H9 (cell line): ENCODE measurements at regions not wholly inside any gene's neighbourhood (a gene's known extent, or its start where the extent isn't known, plus 50 kb on each side); places are given as distances from the start of the nearest gene placed in this dataset.

Experiments used
- DNase-seq: peaks from one replicate; pipeline ENCODE4 v3.0.0-alpha.2; 2017
- H2AFZ ChIP-seq: one replicate; pipeline ENCODE4 v1.6.1; 2013; ENCODE audit warnings: mild to moderate bottlenecking, low read length, control low read depth, moderate library complexity
- H2AK5ac ChIP-seq: 2 replicates; pipeline ENCODE4 v1.6.1; 2013; ENCODE audit warnings: low read length, control low read depth, mixed read lengths; ENCODE audit not compliant: insufficient read length
- H2BK120ac ChIP-seq: one replicate; pipeline ENCODE4 v1.6.1; 2013; ENCODE audit warnings: low read depth, mild to moderate bottlenecking, low read length, control low read depth, inconsistent platforms; ENCODE audit not compliant: poor library complexity, severe bottlenecking
- H2BK12ac ChIP-seq: 2 replicates; pipeline ENCODE4 v1.6.1; 2013; ENCODE audit warnings: low read length, control low read depth, mixed read lengths, low read depth; ENCODE audit not compliant: insufficient read length
- H2BK15ac ChIP-seq: 2 replicates; pipeline ENCODE4 v1.6.1; 2013; ENCODE audit warnings: low read depth, low read length, control low read depth
- H2BK20ac ChIP-seq: one replicate; pipeline ENCODE4 v1.6.1; 2013; ENCODE audit warnings: low read depth, mild to moderate bottlenecking, low read length, control low read depth, inconsistent platforms; ENCODE audit not compliant: poor library complexity, severe bottlenecking
- H2BK5ac ChIP-seq: 2 replicates; pipeline ENCODE4 v1.6.1; 2013; ENCODE audit warnings: low read length, control low read depth, mixed read lengths; ENCODE audit not compliant: insufficient read length
- H3K14ac ChIP-seq: 2 replicates; pipeline ENCODE4 v1.6.1; 2013; ENCODE audit warnings: low read length, control low read depth; ENCODE audit not compliant: insufficient read depth
- H3K18ac ChIP-seq: 2 replicates; pipeline ENCODE4 v1.6.1; 2013; ENCODE audit warnings: low read depth, mild to moderate bottlenecking, mixed read lengths, low read length, control low read depth; ENCODE audit not compliant: insufficient read length
- H3K23ac ChIP-seq: 2 replicates; pipeline ENCODE4 v1.6.1; 2013; ENCODE audit warnings: low read length, control low read depth, mixed read lengths, low read depth; ENCODE audit not compliant: insufficient read length
- H3K23me2 ChIP-seq: 2 replicates; pipeline ENCODE4 v1.6.1; 2013; ENCODE audit warnings: low read depth, mild to moderate bottlenecking, mixed read lengths, low read length, control low read depth; ENCODE audit not compliant: insufficient read length, poor library complexity, severe bottlenecking
- H3K27ac ChIP-seq: 2 replicates; pipeline ENCODE4 v1.5.1; 2013; ENCODE audit warnings: low read length, control low read depth, mixed read lengths, low read depth; ENCODE audit not compliant: insufficient read length
- H3K27me3 ChIP-seq: 2 replicates; pipeline ENCODE4 v1.6.1; 2013; ENCODE audit warnings: low read length, control low read depth, inconsistent platforms; ENCODE audit not compliant: insufficient read depth
- H3K4ac ChIP-seq: 2 replicates; pipeline ENCODE4 v1.6.1; 2013; ENCODE audit warnings: low read depth, mild to moderate bottlenecking, control low read depth, inconsistent platforms, low read length, moderate library complexity
- H3K4me1 ChIP-seq: 2 replicates; pipeline ENCODE4 v1.6.1; 2013; ENCODE audit warnings: low read length, control low read depth, inconsistent platforms; ENCODE audit not compliant: insufficient read depth
- H3K4me2 ChIP-seq: 2 replicates; pipeline ENCODE4 v1.6.1; 2013; ENCODE audit warnings: low read length, control low read depth, mixed read lengths; ENCODE audit not compliant: insufficient read length, insufficient read depth
- H3K56ac ChIP-seq: 2 replicates; pipeline ENCODE4 v1.6.1; 2013; ENCODE audit warnings: low read depth, mild to moderate bottlenecking, mixed read lengths, low read length, control low read depth; ENCODE audit not compliant: insufficient read length
- H3K79me1 ChIP-seq: 2 replicates; pipeline ENCODE4 v1.6.1; 2013; ENCODE audit warnings: low read depth, mild to moderate bottlenecking, moderate library complexity, low read length, control low read depth, inconsistent platforms; ENCODE audit not compliant: insufficient read depth, poor library complexity, severe bottlenecking
- H3K79me2 ChIP-seq: 2 replicates; pipeline ENCODE4 v1.6.1; 2013; ENCODE audit warnings: low read length, control low read depth, inconsistent platforms; ENCODE audit not compliant: insufficient read depth
- H3K9ac ChIP-seq: 2 replicates; pipeline ENCODE4 v1.6.1; 2013; ENCODE audit warnings: low read length, control low read depth, mixed read lengths; ENCODE audit not compliant: insufficient read length; ENCODE audit errors: extremely low read depth
- H3K9me3 ChIP-seq: one replicate; pipeline ENCODE4 v1.6.1; 2013; ENCODE audit warnings: low read depth, low read length, inconsistent platforms; ENCODE audit not compliant: control insufficient read depth
- H3T11ph ChIP-seq: one replicate; pipeline ENCODE4 v1.6.1; 2013; ENCODE audit warnings: mild to moderate bottlenecking, low read length, control low read depth, inconsistent platforms
- H4K20me1 ChIP-seq: one replicate; pipeline ENCODE4 v1.6.1; 2013; ENCODE audit not compliant: control insufficient read depth, insufficient read length, insufficient read depth
- H4K5ac ChIP-seq: 2 replicates; pipeline ENCODE4 v1.6.1; 2013; ENCODE audit warnings: low read depth, mild to moderate bottlenecking, mixed read lengths, low read length, control low read depth; ENCODE audit not compliant: insufficient read length
- H4K8ac ChIP-seq: replicated peaks from 2 replicates; pipeline ENCODE4 v1.6.1; 2013; ENCODE audit warnings: low read length, control low read depth, mixed read lengths, low read depth; ENCODE audit not compliant: insufficient read length
- H4K91ac ChIP-seq: 2 replicates; pipeline ENCODE4 v1.6.1; 2013; ENCODE audit warnings: low read depth, mild to moderate bottlenecking, moderate library complexity, mixed read lengths, low read length, control low read depth; ENCODE audit not compliant: insufficient read length
- H3K27ac Mint-ChIP-seq, 3 experiments: 2 replicates in 2 of 3; 3 replicates in 1 of 3; pipeline ENCODE4 v1.8.0; 2020 to 2021; ENCODE audit warnings: mixed read lengths in 3 of 3, mild to moderate bottlenecking in 1 of 3, moderate library complexity in 1 of 3
- H3K27me3 Mint-ChIP-seq: 2 replicates; pipeline ENCODE4 v1.8.0; 2021; ENCODE audit warnings: low read depth, mild to moderate bottlenecking, moderate library complexity, mixed read lengths
- H3K36me3 Mint-ChIP-seq, 3 experiments: 2 replicates in 2 of 3; 3 replicates in 1 of 3; pipeline ENCODE4 v1.8.0; 2020 to 2021; ENCODE audit warnings: low read depth in 3 of 3, mixed read lengths in 3 of 3; ENCODE audit not compliant: insufficient read depth in 1 of 3
- H3K4me1 Mint-ChIP-seq, 2 experiments: 2 replicates each; pipeline ENCODE4 v1.8.0; 2020; ENCODE audit warnings: mixed read lengths in 2 of 2
- H3K4me3 Mint-ChIP-seq, 2 experiments: 2 replicates in 1 of 2; 3 replicates in 1 of 2; pipeline ENCODE4 v1.8.0; 2020 to 2021; ENCODE audit warnings: mild to moderate bottlenecking in 2 of 2, mixed read lengths in 2 of 2, moderate library complexity in 1 of 2
- H3K9me3 Mint-ChIP-seq, 2 experiments: 2 replicates in 1 of 2; 3 replicates in 1 of 2; pipeline ENCODE4 v1.8.0; 2020; ENCODE audit warnings: mild to moderate bottlenecking in 2 of 2, mixed read lengths in 2 of 2, moderate library complexity in 1 of 2
- WGBS: extraction: QIAGEN DNeasy Blood & Tissue Kit; methylation state at CpG from one replicate; pipeline ENCODE4 v1.1.7; 2013; ENCODE audit warnings: missing lambda C conversion rate, low lambda C conversion rate, mixed read lengths; ENCODE audit not compliant: insufficient read length; ENCODE audit errors: extremely low coverage; 5-methylcytosine and 5-hydroxymethylcytosine counted together
- TF ChIP-seq, protein P1 (sequence below): fragments of 200-600 bp; sonication (generic); conservative IDR thresholded peaks from 3 replicates; pipeline ENCODE4 v1.8.0; 2021; ENCODE audit warnings: antibody characterized with exemption, mild to moderate bottlenecking

DNA sequence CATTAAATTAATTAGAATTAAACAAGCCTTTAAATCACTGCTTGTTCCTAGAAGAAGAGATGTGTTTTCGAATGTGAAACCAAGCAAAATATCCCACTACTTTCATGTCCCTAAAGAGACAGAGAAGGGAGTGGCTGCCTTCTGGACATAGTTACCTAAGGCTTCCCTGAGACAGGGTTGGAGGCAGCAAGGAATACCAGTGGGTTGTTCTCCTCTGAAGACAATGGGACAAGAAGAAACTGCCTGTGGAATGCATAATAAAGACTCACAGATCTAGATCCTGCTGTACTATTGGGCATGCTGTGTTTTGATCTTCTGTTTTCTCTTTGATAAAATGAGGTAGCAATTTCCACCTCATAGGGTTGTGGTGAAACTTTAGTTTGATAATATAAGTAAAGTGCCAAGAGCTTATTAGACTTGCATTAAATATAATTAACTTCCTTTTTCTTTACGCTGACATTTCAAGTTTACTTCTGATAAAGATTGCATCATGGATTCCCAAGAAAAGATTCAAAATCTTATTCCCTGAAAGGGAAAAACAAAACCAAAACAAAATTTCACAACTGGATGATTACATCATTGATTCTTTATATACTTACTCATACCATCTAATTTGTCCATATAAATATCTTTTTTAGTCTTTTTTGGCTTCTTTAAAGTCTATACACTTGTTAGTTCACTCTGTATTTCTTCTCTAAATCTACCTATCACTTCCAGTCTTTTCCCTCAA, 621.3 kb downstream of the ETS1 start:
- no peak overlapping the region for H2AK5ac ChIP-seq
- H4K8ac ChIP-seq, result no peak overlapping the region
- no peak overlapping the region for H2BK15ac ChIP-seq
- H3K14ac ChIP-seq, result no peak overlapping the region
- H3K4ac ChIP-seq, result no peak overlapping the region
- no peaks in the 10 kb centered on the region for H3K4me1 ChIP-seq
- WGBS, result no CpG with 5 or more reads among the region's 2 CpGs
- no peaks in the 10 kb centered on the region for H4K20me1 ChIP-seq
- H3K56ac ChIP-seq, result no peak overlapping the region
- peaks cover 3 to 6% of the 10 kb centered on the region in 2 experiments; a peak in 2 of 5 replicates for H3K9me3 Mint-ChIP-seq
- no peak overlapping the region for H4K91ac ChIP-seq
- no peak overlapping the region for H3K4me2 ChIP-seq
- H3K79me1 ChIP-seq, result no peaks in the 10 kb centered on the region
- no peaks in the 10 kb centered on the region for H3K27me3 Mint-ChIP-seq
- H3K9me3 ChIP-seq, result no peaks in the 10 kb centered on the region
- no peaks in the 10 kb centered on the region for H3K23me2 ChIP-seq
- H2BK20ac ChIP-seq, result no peak overlapping the region
- no peak overlapping the region for H3K4me3 Mint-ChIP-seq
- no peaks in the 10 kb centered on the region for H3K27me3 ChIP-seq
- H2AFZ ChIP-seq, result no peak overlapping the region
- H2BK120ac ChIP-seq, result no peak overlapping the region
- no peak overlapping the region for H3K9ac ChIP-seq
- H3K4me1 Mint-ChIP-seq, result peaks cover 4 to 5% of the 10 kb centered on the region in 2 experiments; a peak in 3 of 4 replicates
- H2BK12ac ChIP-seq, result no peak overlapping the region
- no peak overlapping the region for H3T11ph ChIP-seq
- H3K27ac Mint-ChIP-seq, result no peak overlapping the region; a peak in 1 of 7 replicates
- H4K5ac ChIP-seq, result no peak overlapping the region
- no peaks in the 10 kb centered on the region for H3K79me2 ChIP-seq
- H3K36me3 Mint-ChIP-seq, result peaks cover 0 to 4% (median 0%) of the 10 kb centered on the region in 3 experiments; a peak in 2 of 7 replicates
- DNase-seq, result no peak
- TF ChIP-seq, protein P1, sequence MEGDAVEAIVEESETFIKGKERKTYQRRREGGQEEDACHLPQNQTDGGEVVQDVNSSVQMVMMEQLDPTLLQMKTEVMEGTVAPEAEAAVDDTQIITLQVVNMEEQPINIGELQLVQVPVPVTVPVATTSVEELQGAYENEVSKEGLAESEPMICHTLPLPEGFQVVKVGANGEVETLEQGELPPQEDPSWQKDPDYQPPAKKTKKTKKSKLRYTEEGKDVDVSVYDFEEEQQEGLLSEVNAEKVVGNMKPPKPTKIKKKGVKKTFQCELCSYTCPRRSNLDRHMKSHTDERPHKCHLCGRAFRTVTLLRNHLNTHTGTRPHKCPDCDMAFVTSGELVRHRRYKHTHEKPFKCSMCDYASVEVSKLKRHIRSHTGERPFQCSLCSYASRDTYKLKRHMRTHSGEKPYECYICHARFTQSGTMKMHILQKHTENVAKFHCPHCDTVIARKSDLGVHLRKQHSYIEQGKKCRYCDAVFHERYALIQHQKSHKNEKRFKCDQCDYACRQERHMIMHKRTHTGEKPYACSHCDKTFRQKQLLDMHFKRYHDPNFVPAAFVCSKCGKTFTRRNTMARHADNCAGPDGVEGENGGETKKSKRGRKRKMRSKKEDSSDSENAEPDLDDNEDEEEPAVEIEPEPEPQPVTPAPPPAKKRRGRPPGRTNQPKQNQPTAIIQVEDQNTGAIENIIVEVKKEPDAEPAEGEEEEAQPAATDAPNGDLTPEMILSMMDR, result no peak
- H3K18ac ChIP-seq, result no peak overlapping the region
- no peak overlapping the region for H3K23ac ChIP-seq
- H2BK5ac ChIP-seq, result no peak overlapping the region
- no peak overlapping the region for H3K27ac ChIP-seq
